Stomach (tissue), 8 donors: ENCODE measurements at regions not wholly inside any gene's neighbourhood (a gene's known extent, or its start where the extent isn't known, plus 50 kb on each side); places are given as distances from the start of the nearest gene placed in this dataset.

Experiments used
- DNase-seq, 2 donors: peaks; one replicate each; pipeline versions ENCODE4 v3.0.0 to v3.0.0-alpha.2; 2013 to 2019
- H3K27ac ChIP-seq, 5 donors: fragments of 200-600 bp in 4 of 5; sonication (generic) in 4 of 5; one replicate each; pipeline ENCODE4 v1.5.1; 2013 to 2019; ENCODE audit warnings: mild to moderate bottlenecking in 1 of 5, moderate library complexity in 1 of 5
- H3K27me3 ChIP-seq, 3 donors: fragments of 200-600 bp; sonication (generic); one replicate each; pipeline ENCODE4 v1.5.1; 2017 to 2019; ENCODE audit warnings: mixed run types in 1 of 3
- H3K36me3 ChIP-seq, 4 donors: fragments of 200-600 bp; sonication (generic); 1 replicate in 3 of 4; 2 replicates in 1 of 4; pipeline ENCODE4 v1.5.1; 2016 to 2019
- H3K4me1 ChIP-seq, 4 donors: fragments of 200-600 bp; sonication (generic); one replicate each; pipeline ENCODE4 v1.5.1; 2016 to 2019
- H3K4me3 ChIP-seq, 4 donors: fragments of 200-600 bp; sonication (generic) in 3 of 4; one replicate each; pipeline ENCODE4 v1.5.1; 2016 to 2019; ENCODE audit warnings: mild to moderate bottlenecking in 1 of 4
- H3K9me3 ChIP-seq, 4 donors: fragments of 200-600 bp; sonication (generic); one replicate each; pipeline ENCODE4 v1.5.1; 2016 to 2019
- CTCF ChIP-seq, 7 experiments: fragments of 450-650 bp in 4 of 7; fragments of 200-600 bp in 3 of 7; sonication (generic) in 3 of 7; IDR thresholded peaks; one replicate each; pipeline ENCODE4 v1.5.1; 2016 to 2019; ENCODE audit warnings: antibody characterized with exemption in 7 of 7, control low read depth in 2 of 7, mild to moderate bottlenecking in 1 of 7
- EP300 ChIP-seq: sonication (generic); formaldehyde crosslinking; IDR thresholded peaks from one replicate; pipeline ENCODE4 v1.6.1; 2017; ENCODE audit warnings: antibody characterized with exemption
- POLR2A ChIP-seq, 4 donors: fragments of 450-650 bp; IDR thresholded peaks; one replicate each; pipeline ENCODE4 v1.6.1; 2016; ENCODE audit warnings: antibody characterized with exemption in 4 of 4, control low read depth in 2 of 4, mild to moderate bottlenecking in 1 of 4, moderate library complexity in 1 of 4
- POLR2AphosphoS5 ChIP-seq, 3 donors: sonication (generic); formaldehyde crosslinking; IDR thresholded peaks; one replicate each; pipeline ENCODE4 v1.6.1; 2016; ENCODE audit warnings: antibody characterized with exemption in 3 of 3
- WGBS, 5 donors: extraction: QIAGEN DNeasy Blood & Tissue Kit in 3 of 5; methylation state at CpG; one replicate each; pipeline versions ENCODE4 v1.1.5 to v1.1.7; 2013 to 2018; 5-methylcytosine and 5-hydroxymethylcytosine counted together
- intact Hi-C: fragments of 100-400 bp; cut with DNase I; formaldehyde crosslinking; loops from one replicate; pipeline ENCODE4 v1.15.1; 2023; ENCODE audit warnings: low total_unique reads
- donor health status: healthy with polysubstance abuse.
- donor health status: Bipolar disorder and iron deficiency.
- donor health status: healthy.

DNA sequence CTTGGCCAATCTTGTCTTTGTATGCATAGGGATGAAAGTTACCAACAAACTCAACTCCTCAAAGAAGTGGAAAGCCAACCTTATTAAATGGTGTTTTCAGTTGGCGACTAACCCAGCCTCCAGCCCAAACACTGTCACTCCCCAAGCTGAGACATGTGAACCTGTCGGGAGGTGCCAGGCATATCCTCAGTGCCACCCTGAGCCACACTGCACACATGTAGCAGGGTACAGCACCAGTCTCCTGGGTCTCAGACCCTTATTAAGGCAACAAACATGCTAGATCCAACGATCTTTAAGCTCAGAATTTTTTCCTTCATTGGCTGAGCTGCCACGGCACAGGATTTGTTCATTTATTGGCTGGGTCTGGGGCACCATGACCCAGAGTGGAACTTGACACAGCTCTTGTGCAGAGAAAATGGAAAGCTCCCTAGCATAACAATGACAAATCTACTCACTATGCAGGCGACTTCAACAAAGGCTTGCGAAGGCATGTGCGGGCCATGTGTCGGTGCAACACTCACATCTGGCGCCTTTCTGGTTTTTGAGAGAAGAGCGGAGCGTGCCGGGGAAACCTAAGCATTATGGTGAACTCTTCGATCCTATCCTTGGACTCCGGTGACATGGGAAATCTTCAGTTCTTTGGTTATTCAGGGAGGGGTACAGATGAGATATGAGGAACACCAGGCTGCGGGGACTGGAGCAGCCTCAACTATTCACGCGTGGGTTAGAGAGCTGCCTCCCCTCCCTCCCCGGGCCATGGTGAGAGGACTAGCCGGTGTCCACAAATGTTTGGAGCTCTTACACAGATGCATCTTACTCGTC, 190.1 kb downstream of the FAM43A start:
- Histone ChIP-seq H3K4me1 (peaks cover 51 to 65% (median 54%) of the 10 kb centered on the region in 4 donors), H3K36me3 (no peaks in the 10 kb centered on the region), H3K27ac (no peak overlapping the region), H3K27me3 (no peaks in the 10 kb centered on the region), H3K4me3 (no peak overlapping the region), H3K9me3 (no peaks in the 10 kb centered on the region)
- no peak for DNase-seq
- TF ChIP-seq POLR2A (IDR thresholded peaks at IDR 0.05) (no peak), POLR2AphosphoS5 (IDR thresholded peaks at IDR 0.05) (no peak), CTCF (IDR thresholded peaks at IDR 0.05) (no peak), EP300 (no peak)
- WGBS, 5 donors: 89 to 97% (median 95%) methylated on average over 20 of the region's 20 CpGs
- intact Hi-C loops: no loop called here

DNA sequence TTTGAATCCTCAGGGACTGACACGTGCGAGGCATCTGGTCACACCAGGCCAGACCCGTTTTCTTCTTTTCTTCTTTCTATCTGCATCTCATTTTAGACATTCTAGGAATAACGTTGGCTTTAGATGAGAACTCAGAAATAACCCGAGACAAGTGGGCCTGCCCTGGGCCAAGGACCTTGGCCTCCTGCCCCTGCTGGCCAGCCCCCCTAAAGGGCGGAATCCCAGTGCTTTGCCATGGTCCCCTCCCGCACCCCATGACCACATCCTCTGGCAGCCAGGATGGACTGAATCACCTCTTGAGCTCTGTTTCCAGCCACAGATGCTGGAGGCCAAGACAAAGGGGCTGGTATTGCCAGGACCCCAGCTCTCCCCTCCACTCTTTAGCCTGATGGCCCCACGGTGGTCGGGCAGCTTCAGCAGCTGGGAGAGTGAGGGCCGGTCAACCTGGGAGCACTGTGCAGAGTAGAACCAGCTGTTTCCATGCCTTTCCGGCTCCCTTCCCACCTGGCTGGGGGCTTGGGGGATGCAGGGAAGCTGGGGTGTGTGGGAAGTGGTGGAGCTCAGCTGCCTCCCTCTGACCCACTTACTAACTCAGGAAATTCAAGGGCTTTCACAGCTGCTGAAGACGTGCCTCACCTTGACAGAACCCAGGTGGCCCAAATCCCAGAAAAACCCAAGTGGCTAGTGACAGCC, 190.9 kb downstream of the FAM43A start:
- intact Hi-C loops: no loop called here
- TF ChIP-seq CTCF (IDR thresholded peaks at IDR 0.05) (no peak), POLR2AphosphoS5 (IDR thresholded peaks at IDR 0.05) (no peak), POLR2A (IDR thresholded peaks at IDR 0.05) (no peak)
- H3K4me1 ChIP-seq: peaks cover 52 to 65% (median 55%) of the 10 kb centered on the region in 4 donors
- no peak overlapping the region for H3K27ac ChIP-seq
- WGBS, 5 donors: 78 to 87% (median 82%) methylated on average over 11 to 12 of the region's 12 CpGs
- H3K36me3 ChIP-seq: no peaks in the 10 kb centered on the region
- no peak overlapping the region for H3K4me3 ChIP-seq
- DNase-seq: peak in 1 of 2 donors; percentile 45
- H3K9me3 ChIP-seq: no peaks in the 10 kb centered on the region
- H3K27me3 ChIP-seq: no peaks in the 10 kb centered on the region

GRCh38 chr3:194877291-194878119, 191.8 kb downstream of the FAM43A start:
- intact Hi-C loops: no loop called here
- TF ChIP-seq POLR2AphosphoS5 (IDR thresholded peaks at IDR 0.05) (no peak), EP300 (no peak), CTCF (IDR thresholded peaks at IDR 0.05) (no peak), POLR2A (IDR thresholded peaks at IDR 0.05) (no peak)
- no peak overlapping the region for H3K4me3 ChIP-seq
- H3K36me3 ChIP-seq: no peaks in the 10 kb centered on the region
- peak overlapping the region in 1 of 5 donors; percentile 91 for H3K27ac ChIP-seq
- H3K27me3 ChIP-seq: no peaks in the 10 kb centered on the region
- H3K9me3 ChIP-seq: no peaks in the 10 kb centered on the region
- DNase-seq: peak in 1 of 2 donors; percentile 73
- peaks cover 50 to 65% (median 53%) of the 10 kb centered on the region in 4 donors for H3K4me1 ChIP-seq
- WGBS, 5 donors: 55 to 64% (median 57%) methylated on average over 23 to 24 of the region's 24 CpGs
